GM12891 (cell line): ENCODE measurements at regions not wholly inside any gene's neighbourhood (a gene's known extent, or its start where the extent isn't known, plus 50 kb on each side); places are given as distances from the start of the nearest gene placed in this dataset.

Source experiments
- PAX5 ChIP-seq: IDR thresholded peaks from 2 replicates; pipeline ENCODE4 v1.6.1; 2011; ENCODE audit warnings: low read length, moderate library complexity, mild to moderate bottlenecking; ENCODE audit not compliant: insufficient read depth, severe bottlenecking
- POLR2A ChIP-seq: IDR thresholded peaks from 2 replicates; pipeline ENCODE4 v1.6.1; 2011; ENCODE audit warnings: low read depth, low read length, control low read depth
- POLR2AphosphoS5 ChIP-seq: IDR thresholded peaks from 2 replicates; pipeline ENCODE4 v1.6.1; 2011; ENCODE audit warnings: low read depth, low read length, control low read depth
- POU2F2 ChIP-seq: IDR thresholded peaks from 2 replicates; pipeline ENCODE4 v1.6.1; 2011; ENCODE audit warnings: low read depth, mild to moderate bottlenecking, control low read depth, low read length, moderate library complexity
- SPI1 ChIP-seq: IDR thresholded peaks from 2 replicates; pipeline ENCODE4 v1.6.1; 2011; ENCODE audit warnings: low read depth, low read length, control low read depth
- TAF1 ChIP-seq: IDR thresholded peaks from 2 replicates; pipeline ENCODE4 v1.6.1; 2011; ENCODE audit warnings: low read depth, low read length, control low read depth

DNA sequence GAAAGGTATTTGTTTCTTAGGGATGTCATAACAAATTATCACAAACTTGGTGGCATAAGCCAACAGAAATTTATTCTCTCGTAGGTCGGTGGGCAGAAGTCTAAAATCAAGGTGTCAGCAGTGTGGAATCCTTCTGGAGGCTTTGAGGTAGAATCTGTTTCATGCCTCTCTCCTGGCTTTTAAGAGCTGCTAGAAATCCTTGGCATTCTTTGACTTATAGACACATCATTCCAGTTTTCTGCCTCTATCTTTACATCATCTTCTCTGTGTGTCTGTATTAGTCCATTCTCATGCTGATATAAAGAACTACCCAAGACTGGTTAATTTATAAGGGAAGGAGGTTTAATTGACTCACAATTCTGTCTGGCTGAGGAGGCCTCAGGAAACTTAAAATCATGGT, 488.1 kb upstream of the PAPPA start:
- TF ChIP-seq POLR2AphosphoS5 (no peak), POLR2A (no peak), TAF1 (no peak), POU2F2 (no peak), SPI1 (no peak), PAX5 (no peak)
